ENCODE measurements at regions not wholly inside any gene's neighbourhood (a gene's known extent, or its start where the extent isn't known, plus 50 kb on each side); places are given as distances from the start of the nearest gene placed in this dataset.
"Not testable (repeated sequence)": the region's sequence is repeated elsewhere in the genome, so short reads cannot be mapped to it uniquely, and the experiment has no call there.

DNA sequence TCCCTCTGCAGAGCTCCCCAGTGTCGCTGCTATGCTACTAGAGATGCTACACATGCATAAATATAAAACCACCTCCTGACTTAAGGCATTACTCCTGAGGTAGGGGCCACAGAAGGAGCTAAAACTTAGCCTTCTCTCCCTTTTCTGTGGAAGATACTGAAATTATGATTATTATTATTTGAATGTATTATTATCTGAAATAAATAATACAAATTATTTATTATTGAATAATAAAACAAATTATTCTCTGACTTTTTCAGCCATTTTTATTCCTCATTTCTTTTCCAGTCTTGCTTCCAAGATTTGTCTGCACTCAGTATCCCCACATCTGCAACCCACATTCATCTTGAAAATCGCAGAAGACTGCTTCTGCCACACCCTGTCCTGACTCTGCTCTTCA is 414.9 kb upstream of the ACO1 start:
- Mint-ChIP-seq H3K4me1 (ENCODE audit: low read depth) (no peaks in the 10 kb centered on the region), H3K36me3 (ENCODE audit: low read depth) (no peaks in the 10 kb centered on the region), H3K4me3 (no peak overlapping the region), H3K27ac (no peak overlapping the region), H3K27me3 (no peaks in the 10 kb centered on the region), H3K9me3 (no peaks in the 10 kb centered on the region)
- DNase-seq: no peak

DNA sequence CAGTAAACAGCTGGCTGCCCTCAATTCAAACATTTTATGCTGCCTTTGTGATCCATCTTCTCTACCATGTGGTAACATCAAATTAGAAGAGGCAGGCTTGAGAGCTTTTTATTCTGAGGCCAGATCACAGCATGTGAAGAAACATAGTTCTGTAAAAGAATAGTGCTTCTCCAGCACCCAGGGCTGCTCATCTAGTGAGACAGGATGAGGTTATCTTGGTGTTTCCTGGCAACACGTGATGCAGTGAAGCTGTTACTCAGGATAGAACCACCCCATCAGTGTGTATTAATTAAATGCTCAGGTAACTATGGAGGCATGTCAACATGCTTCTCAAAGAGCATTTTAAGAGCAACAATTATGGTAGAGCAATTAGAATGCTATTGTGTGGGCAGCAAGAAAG is 400.5 kb upstream of the ACO1 start:
- no peaks in the 10 kb centered on the region for H3K4me1 Mint-ChIP-seq (ENCODE audit: low read depth)
- H3K4me3 Mint-ChIP-seq: no peak overlapping the region
- H3K9me3 Mint-ChIP-seq: peaks cover 18% of the 10 kb centered on the region
- no peak overlapping the region for H3K27ac Mint-ChIP-seq
- DNase-seq: no peak
- H3K27me3 Mint-ChIP-seq: no peaks in the 10 kb centered on the region
- H3K36me3 Mint-ChIP-seq (ENCODE audit: low read depth): no peaks in the 10 kb centered on the region

DNA sequence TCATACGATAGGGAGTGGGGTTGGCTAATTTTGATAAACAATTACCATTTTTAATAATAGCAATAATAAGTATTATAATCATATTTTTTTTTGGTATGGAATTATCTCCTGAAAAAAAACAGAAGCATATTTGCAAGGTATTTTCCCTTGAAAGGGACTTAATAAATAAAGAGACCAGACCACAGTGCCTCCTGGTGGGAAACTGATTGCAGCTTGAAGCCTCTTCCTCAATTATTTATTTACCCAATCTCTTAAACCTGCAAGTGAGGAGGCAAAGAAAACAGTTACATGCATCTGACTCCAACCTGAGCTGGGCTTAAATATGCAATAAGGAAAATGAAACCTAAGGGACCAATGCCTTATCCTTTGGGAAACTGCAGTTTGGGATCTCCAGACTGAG is 388.1 kb upstream of the ACO1 start:
- H3K9me3 Mint-ChIP-seq: no peaks in the 10 kb centered on the region
- DNase-seq: no peak
- no peaks in the 10 kb centered on the region for H3K4me1 Mint-ChIP-seq (ENCODE audit: low read depth)
- H3K27ac Mint-ChIP-seq: no peak overlapping the region
- H3K4me3 Mint-ChIP-seq: no peak overlapping the region
- no peaks in the 10 kb centered on the region for H3K36me3 Mint-ChIP-seq (ENCODE audit: low read depth)
- H3K27me3 Mint-ChIP-seq: no peaks in the 10 kb centered on the region

DNA sequence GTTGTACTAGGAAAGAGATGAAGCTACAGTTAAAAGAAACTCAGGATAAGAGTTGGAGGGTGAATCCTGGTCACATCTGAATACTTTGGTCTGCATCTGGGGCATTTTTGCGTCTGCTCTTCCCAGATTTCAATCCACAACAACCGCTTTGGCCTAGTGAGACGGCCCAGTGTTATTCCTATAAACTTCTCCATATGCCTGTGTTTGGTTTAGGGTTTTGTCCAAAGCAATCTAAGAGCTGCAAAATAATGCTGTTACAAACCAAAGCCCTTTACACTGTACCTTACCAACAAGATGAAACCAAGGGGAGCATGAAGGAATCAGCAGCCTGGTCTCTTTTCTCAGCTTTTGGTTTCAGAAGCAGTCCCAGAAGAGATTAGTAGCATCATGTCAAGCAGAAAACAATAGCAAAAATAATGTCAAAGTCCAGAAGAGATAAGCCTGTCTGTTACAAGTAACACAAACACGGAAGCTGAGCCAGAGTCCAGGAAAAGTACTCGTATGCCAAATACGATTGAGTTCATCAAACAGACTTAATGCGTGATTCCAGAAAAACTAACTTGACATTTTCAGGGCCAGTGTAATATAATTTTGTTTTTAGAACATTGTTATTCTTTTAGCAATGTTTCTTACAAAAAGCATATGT is 379.9 kb upstream of the ACO1 start:
- H3K9me3 Mint-ChIP-seq: no peaks in the 10 kb centered on the region
- no peak for DNase-seq
- no peak overlapping the region for H3K27ac Mint-ChIP-seq
- H3K36me3 Mint-ChIP-seq (ENCODE audit: low read depth): no peaks in the 10 kb centered on the region
- no peaks in the 10 kb centered on the region for H3K4me1 Mint-ChIP-seq (ENCODE audit: low read depth)
- peaks cover 3% of the 10 kb centered on the region for H3K27me3 Mint-ChIP-seq
- H3K4me3 Mint-ChIP-seq: no peak overlapping the region

DNA sequence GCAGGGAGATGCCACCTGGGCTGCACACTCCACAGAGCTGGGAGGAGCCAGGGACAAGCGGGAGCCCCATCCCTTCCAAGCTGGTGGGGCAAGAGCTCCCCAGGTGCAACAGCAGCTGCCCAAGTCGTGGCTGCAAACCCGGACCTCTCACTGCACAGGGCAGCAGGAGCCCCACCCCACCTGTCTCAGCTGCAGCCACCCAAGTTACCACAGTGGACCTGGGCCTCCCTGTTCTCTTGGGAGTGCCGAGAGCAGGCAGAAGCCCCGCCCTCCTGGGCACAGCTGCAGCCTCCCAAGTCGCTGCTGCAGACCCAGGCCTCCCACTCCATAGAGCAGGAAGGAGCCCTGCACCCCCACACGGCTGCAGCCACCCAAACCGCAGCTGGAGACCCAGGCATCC is 374.1 kb upstream of the ACO1 start:
- H3K4me3 Mint-ChIP-seq: no peak overlapping the region
- peaks cover 5% of the 10 kb centered on the region for H3K27me3 Mint-ChIP-seq
- H3K27ac Mint-ChIP-seq: no peak overlapping the region
- no peaks in the 10 kb centered on the region for H3K4me1 Mint-ChIP-seq (ENCODE audit: low read depth)
- no peaks in the 10 kb centered on the region for H3K9me3 Mint-ChIP-seq
- no peaks in the 10 kb centered on the region for H3K36me3 Mint-ChIP-seq (ENCODE audit: low read depth)
- DNase-seq: no peak

DNA sequence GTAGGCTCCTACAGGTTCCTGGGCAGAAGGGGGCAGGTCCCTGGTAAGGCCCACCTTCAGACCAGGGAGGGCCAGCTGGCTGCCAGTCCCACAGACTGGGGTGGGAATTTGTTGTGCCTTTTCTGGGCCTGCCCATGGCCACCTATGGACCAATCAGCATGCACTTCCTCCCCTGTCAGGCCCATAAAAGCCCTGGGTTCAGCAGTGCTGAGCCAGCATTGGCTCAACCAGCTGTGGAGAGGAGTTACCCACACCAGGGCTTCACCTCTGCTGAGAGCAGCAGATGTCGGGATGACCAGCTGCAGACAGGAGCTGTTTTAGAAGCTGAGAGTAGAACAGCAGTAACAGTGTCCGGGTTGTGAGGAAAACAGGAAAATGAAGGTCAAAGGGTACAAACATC is 373.4 kb upstream of the ACO1 start:
- Mint-ChIP-seq H3K27ac (no peak overlapping the region), H3K4me1 (ENCODE audit: low read depth) (no peaks in the 10 kb centered on the region), H3K4me3 (no peak overlapping the region), H3K36me3 (ENCODE audit: low read depth) (no peaks in the 10 kb centered on the region), H3K9me3 (no peaks in the 10 kb centered on the region), H3K27me3 (peaks cover 5% of the 10 kb centered on the region)
- no peak for DNase-seq

DNA sequence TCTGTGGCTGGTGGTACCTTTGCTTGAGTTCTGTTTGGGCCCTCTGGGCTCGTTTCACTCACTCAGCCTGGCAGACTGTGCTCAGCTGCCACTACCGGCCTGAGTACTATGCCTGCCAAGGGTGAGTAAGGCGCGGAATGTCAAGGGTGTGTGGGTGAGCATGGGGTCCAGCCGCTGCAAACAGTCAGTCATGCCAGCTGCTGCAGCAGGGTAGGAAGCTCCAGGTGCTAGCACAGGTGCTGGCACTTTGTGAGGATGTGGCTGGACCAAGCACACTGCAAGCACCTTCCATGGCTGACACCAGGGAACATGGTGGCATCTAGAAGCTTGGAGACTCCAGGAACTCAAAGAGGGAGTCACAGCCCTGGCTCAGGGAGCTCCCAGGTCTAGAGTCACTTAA is 368.6 kb upstream of the ACO1 start:
- Mint-ChIP-seq H3K27ac (no peak overlapping the region), H3K4me1 (ENCODE audit: low read depth) (no peaks in the 10 kb centered on the region), H3K36me3 (ENCODE audit: low read depth) (no peaks in the 10 kb centered on the region), H3K27me3 (no peaks in the 10 kb centered on the region), H3K9me3 (no peaks in the 10 kb centered on the region), H3K4me3 (no peak overlapping the region)
- DNase-seq: no peak

DNA sequence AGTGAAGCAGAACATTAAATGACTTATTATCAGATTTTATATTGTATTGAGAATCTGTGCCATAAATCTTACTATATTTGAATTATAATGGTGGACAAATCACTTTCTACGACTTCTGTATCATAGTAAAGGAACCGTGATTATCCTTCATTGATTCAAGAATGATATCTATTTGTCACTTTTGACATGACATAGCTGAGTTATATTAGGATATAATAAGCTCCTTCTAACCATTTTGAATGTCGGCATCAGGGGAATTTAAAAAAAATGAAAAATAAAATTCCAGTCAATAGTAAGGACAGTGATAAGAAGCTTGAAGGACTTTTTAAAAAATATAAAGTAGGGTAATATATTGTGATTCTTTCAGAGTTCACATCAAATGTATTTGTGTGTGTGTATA is 338.9 kb upstream of the ACO1 start:
- Mint-ChIP-seq H3K4me3 (no peak overlapping the region), H3K27ac (no peak overlapping the region), H3K9me3 (peaks cover 3% of the 10 kb centered on the region), H3K36me3 (ENCODE audit: low read depth) (no peaks in the 10 kb centered on the region), H3K4me1 (ENCODE audit: low read depth) (no peaks in the 10 kb centered on the region), H3K27me3 (no peaks in the 10 kb centered on the region)
- DNase-seq: no peak

DNA sequence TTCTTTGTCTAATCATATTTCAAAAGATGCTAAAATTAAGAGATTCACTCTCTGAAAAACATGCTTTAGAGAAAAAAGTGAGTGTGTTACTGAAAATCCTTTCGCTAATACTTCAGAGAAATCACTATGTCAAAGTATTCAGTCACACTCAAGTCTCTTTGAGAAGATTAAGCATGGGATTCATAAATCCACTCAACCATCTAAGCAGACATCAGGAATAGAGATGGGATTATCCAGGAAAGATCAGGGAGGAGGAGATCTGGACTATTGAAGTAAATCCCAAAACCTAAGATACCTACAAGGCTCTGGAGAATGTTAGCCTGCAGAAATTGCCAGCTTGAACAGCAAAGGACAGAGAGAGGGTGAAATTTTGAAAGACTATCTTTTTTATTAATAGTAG is 317.2 kb upstream of the ACO1 start:
- H3K4me3 Mint-ChIP-seq: no peak overlapping the region
- no peaks in the 10 kb centered on the region for H3K9me3 Mint-ChIP-seq
- no peak for DNase-seq
- no peaks in the 10 kb centered on the region for H3K27me3 Mint-ChIP-seq
- no peaks in the 10 kb centered on the region for H3K36me3 Mint-ChIP-seq (ENCODE audit: low read depth)
- H3K4me1 Mint-ChIP-seq (ENCODE audit: low read depth): no peaks in the 10 kb centered on the region
- no peak overlapping the region for H3K27ac Mint-ChIP-seq

DNA sequence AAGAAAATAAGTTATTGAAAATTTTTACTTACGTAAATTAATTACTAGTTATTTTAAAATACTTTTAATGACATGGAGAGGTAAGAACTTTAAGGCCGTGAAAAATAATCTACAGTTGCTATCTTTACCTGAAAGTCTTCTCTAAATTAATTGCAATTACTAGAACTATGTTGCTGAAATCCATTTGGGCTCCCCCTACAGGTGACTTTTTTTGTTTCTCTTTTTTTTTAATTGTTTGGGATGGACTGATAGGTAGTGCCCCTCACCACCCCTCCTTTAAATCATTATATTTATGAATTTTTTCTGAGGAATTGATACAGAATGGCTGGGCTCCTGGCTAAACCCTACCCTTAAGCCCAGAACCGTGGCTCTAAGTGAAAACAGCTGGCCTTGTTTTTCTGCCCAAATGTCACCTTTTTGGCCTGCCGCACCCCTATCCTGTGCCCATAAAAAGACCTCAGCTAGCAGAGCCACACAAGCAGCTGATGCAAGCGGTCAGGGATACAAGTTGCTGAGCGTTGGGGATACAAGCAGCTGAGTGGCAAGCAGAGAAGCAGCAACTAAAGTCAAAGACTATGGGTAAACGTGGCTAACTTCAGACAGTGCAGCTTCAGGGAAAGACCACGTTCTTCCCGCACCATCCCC is 315.2 kb upstream of the ACO1 start:
- no peaks in the 10 kb centered on the region for H3K9me3 Mint-ChIP-seq
- no peak overlapping the region for H3K27ac Mint-ChIP-seq
- no peaks in the 10 kb centered on the region for H3K36me3 Mint-ChIP-seq (ENCODE audit: low read depth)
- no peaks in the 10 kb centered on the region for H3K27me3 Mint-ChIP-seq
- no peak overlapping the region for H3K4me3 Mint-ChIP-seq
- DNase-seq: no peak
- H3K4me1 Mint-ChIP-seq (ENCODE audit: low read depth): no peaks in the 10 kb centered on the region

DNA sequence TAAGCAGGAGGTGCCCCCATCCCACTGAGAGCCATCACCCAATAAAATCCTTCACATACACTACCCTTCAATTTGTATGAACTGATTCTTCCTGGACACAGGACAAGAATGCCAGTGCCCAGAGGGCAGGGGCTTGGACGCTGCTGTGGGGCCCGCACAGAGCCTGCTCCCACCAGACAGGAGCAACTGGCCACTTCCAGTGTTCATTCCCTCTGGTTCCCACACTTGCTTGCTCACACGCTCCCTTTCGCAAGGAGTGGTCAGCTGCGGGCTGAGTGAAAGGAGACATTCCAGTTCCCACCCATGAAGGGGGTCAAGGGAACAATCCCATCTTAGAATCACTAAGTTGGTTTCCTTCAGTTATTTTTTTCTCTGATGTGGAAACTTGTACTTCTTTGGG is 314.5 kb upstream of the ACO1 start:
- Mint-ChIP-seq H3K27ac (no peak overlapping the region), H3K36me3 (ENCODE audit: low read depth) (no peaks in the 10 kb centered on the region), H3K4me3 (no peak overlapping the region), H3K9me3 (no peaks in the 10 kb centered on the region), H3K27me3 (no peaks in the 10 kb centered on the region), H3K4me1 (ENCODE audit: low read depth) (no peaks in the 10 kb centered on the region)
- no peak for DNase-seq

DNA sequence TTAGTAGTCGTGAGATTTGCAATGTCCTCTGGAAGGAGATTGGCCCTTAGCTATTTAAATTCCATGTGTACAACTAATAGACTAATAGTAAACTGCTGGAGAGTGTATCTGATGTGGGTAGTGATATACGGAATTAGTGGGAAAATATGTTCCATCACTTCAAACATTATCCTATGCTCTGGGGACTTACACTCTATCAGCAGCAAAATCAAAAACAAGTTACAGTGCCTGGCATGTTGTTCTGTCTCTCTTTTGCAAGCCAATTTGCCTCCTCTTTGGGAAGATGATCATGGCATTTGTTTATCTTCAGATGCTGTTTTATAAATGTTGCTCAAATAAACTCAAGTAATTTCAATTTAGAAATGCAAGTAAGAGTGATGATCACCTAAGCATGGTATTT is 311.9 kb upstream of the ACO1 start:
- Mint-ChIP-seq H3K36me3 (ENCODE audit: low read depth) (no peaks in the 10 kb centered on the region), H3K9me3 (peaks cover 3% of the 10 kb centered on the region), H3K4me3 (no peak overlapping the region), H3K27me3 (no peaks in the 10 kb centered on the region), H3K27ac (no peak overlapping the region), H3K4me1 (ENCODE audit: low read depth) (no peaks in the 10 kb centered on the region)
- DNase-seq: no peak

DNA sequence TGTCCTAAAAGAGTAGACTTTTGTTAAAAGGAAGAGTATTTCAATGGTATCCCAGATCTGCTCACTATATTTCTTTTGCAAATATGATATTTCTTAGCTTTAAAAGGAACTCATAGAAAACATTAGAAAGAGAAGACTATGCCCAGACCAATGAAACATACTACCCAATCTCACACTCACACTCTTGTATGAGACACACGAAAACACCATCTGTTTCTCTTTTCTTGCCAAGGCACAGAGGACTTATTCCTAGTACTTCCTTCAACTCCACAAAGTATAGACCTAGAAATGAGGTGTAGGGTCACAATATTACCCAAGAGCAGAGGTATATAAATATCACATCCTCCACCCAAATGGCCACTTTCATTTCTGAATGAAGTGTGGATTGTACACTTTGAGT is 292.4 kb upstream of the ACO1 start:
- H3K4me3 Mint-ChIP-seq: no peak overlapping the region
- no peak for DNase-seq
- peaks cover 8% of the 10 kb centered on the region for H3K9me3 Mint-ChIP-seq
- H3K36me3 Mint-ChIP-seq (ENCODE audit: low read depth): no peaks in the 10 kb centered on the region
- no peak overlapping the region for H3K27ac Mint-ChIP-seq
- peaks cover 4% of the 10 kb centered on the region for H3K27me3 Mint-ChIP-seq
- no peaks in the 10 kb centered on the region for H3K4me1 Mint-ChIP-seq (ENCODE audit: low read depth)

DNA sequence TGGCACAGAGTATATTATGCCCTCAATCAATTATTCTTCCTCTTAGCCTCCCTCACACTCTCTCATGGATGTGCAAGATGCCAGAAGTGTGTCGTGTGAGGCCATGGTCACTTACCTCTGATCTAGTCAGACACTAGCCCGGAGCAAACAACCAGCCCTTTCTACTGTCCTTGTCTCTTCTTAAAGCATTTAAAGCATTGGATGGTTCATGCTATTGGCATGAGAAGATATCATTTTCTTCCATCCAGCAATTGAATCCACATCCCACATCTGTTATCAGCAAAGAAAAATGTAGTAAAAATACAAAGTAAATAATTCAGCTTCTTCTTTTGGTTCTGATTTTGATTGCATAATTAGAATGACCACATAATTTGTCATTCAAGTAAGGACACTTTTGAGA is 267.2 kb upstream of the ACO1 start:
- no peak overlapping the region for H3K4me3 Mint-ChIP-seq
- no peaks in the 10 kb centered on the region for H3K27me3 Mint-ChIP-seq
- no peaks in the 10 kb centered on the region for H3K4me1 Mint-ChIP-seq (ENCODE audit: low read depth)
- H3K27ac Mint-ChIP-seq: no peak overlapping the region
- no peaks in the 10 kb centered on the region for H3K9me3 Mint-ChIP-seq
- no peaks in the 10 kb centered on the region for H3K36me3 Mint-ChIP-seq (ENCODE audit: low read depth)
- no peak for DNase-seq

DNA sequence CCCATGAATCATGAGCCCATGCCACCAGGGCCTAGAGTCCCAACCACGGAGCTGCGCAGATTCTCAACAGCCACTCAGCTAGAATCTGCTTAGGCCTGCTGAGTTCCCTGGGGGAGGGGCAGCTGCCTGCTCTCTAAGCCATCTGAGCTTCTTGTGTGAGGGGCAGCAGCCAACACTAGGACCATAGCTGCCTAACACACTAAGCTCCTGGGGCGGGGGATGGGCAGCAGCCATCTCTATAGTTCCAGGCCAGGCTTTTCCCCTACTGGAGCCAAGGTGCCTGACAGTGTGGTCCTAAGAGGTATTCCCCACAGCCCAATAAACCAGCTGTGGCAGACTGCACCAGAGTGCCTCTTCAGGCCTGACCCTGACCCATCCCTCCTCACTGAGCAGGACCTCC is 255.9 kb upstream of the ACO1 start:
- Mint-ChIP-seq H3K4me3 (no peak overlapping the region), H3K27ac (no peak overlapping the region), H3K9me3 (no peaks in the 10 kb centered on the region), H3K4me1 (ENCODE audit: low read depth) (no peaks in the 10 kb centered on the region), H3K27me3 (no peaks in the 10 kb centered on the region), H3K36me3 (ENCODE audit: low read depth) (no peaks in the 10 kb centered on the region)
- no peak for DNase-seq

DNA sequence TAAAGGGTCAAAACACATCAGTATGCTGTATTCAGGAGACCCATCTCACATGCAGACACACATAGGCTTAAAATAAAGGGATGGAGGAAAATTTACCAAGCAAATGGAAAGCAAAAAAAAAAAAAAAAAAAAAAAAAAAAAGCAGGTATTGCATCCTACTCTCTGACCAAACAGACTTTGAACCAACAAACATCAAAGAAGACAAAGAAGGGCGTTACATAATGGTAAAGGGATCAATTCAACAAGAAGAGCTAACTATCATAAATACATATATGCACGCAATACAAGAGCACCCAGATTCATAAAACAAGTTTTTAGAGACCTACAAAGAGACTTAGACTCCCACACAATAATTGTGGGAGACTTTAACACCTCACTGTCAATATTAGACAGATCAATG is 253.7 kb upstream of the ACO1 start:
- H3K36me3 Mint-ChIP-seq (ENCODE audit: low read depth); H3K27me3 Mint-ChIP-seq: not testable (repeated sequence)

More for the DNA sequence above, 253.7 kb upstream of the ACO1 start:
- not testable (repeated sequence) for DNase-seq; H3K9me3 Mint-ChIP-seq; H3K4me1 Mint-ChIP-seq (ENCODE audit: low read depth); H3K27ac Mint-ChIP-seq; H3K4me3 Mint-ChIP-seq

All from activated T-cell treated with anti-CD3 and anti-CD28 coated beads, Interleukin-2, amount 50 U/mL, for 24 hours (primary cell).